GM21528 (cell line): ENCODE measurements at regions not wholly inside any gene's neighbourhood (a gene's known extent, or its start where the extent isn't known, plus 50 kb on each side); places are given as distances from the start of the nearest gene placed in this dataset.
"Not testable (repeated sequence)": the region's sequence is repeated elsewhere in the genome, so short reads cannot be mapped to it uniquely, and the experiment has no call there.

Experiments
- ATAC-seq: cut with Tn5 transposase; IDR thresholded peaks from one replicate; pipeline ENCODE4 v1.9.1; 2021; ENCODE audit warnings: mild to moderate bottlenecking, moderate library complexity; ENCODE audit not compliant: unreplicated experiment, low FRiP score

DNA sequence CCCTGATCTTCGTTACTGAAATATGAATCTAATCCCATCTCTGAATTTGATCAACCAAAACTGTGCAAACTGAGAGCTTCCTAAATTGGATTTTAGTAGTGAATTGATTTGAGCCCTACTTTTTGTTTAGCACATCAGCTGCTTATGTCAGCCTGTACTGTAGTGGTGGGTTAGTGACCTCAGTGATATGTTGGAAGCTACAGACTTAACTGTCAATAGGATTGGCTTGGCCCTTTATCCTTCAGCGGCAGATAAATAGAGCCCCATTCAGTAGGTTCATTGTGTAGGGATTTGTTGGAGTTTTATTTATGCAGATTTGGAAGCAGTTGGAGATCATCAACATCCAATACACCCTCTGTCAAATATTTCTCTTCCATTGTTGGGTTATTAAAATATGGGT, 409.7 kb downstream of the SOX2 start:
- no peak for ATAC-seq

DNA sequence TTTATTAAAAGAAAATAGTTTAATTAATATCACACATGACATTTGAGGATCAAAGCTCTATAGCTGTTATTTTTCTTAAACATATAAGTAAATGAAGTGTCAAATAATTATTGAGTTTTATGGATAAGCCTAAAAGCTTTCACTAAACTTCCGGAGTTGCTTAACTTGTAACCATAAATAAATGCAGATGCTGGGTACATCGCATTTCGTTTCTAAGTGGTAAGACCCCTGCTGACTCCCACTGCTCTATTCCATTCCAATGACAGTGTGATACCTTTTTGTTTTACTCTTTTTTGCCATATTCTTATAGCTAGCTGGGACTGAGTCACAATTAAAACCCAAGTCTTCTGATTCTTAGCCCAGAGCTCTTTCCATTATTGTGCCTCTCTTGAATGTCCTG, 411.1 kb downstream of the SOX2 start:
- ATAC-seq: no peak

DNA sequence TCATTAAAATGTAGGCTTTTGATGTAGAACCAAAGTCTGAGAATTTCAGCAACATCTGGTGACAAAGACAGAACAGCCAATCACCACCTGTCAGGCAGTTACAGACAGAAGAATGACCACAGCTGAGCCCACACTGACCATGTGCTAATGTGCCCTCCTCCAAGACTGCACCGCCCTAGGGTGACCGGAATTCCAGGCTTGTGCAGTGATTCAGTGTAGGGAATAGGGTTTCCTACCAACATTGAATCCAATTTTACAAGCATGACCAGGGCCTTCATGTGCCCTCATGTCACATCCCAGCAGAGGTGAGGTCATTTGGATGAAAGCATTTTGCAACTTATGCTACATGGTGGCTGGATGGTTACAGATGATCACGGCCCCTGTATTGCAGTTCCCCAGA, 412.5 kb downstream of the SOX2 start:
- no peak for ATAC-seq

DNA sequence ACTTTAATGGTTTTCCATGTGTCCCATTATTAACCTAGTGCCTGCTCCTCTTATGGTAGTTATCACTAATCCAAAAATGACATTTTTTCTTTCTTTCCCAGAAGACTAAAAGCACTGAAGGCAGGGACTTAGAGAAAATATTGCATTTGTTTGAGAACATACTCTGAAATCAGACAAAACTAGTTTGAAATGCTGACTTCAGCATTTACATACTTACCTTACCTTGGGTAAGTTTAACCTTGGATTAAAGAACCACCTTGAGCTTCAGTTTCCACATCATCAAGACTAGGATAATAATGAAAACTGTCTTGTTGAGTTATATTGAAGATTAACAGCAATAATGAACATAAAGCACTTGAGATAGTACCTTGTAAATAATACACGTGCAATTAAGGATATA, 413.0 kb downstream of the SOX2 start:
- no peak for ATAC-seq

DNA sequence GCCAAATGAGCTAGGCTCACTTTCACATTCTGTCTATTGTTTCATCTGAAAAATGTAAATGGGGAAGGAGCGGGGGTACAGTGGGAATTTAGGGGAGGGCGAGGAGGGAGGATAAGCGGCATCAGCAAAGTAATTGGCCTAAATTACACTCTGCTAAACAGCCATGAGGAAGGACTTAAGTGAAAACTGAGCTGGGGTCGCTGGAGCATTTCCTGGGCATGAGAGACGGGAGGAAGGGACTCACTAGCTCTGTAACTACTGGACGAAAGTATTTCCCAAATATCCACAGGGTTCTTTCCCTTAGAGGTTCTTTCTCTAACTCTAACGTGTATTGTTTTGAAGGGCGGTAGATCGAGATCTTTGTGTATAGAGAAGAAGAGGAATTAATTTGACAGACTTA, 418.0 kb downstream of the SOX2 start:
- ATAC-seq: no peak

DNA sequence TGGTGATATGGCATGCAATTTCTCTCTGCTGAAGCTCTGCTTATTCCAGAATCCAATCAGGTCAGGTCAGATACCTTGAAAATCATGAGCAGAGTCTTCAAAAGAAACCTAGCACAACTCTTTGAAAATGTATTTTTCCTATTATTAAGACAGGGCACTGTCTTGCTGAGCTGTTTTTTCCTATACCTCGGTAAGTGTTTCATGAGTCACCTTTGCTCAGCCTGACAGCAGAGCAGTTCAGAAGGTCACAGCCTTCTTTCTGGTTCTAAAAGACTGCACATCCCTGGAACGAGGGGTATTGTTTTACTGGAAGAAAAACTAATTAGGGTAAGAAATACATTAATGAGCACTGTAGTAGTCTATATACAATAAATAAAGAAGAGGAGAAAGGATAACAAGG, 422.0 kb downstream of the SOX2 start:
- ATAC-seq: no peak

- ATAC-seq: no peak
These were observed 423.3 kb downstream of the SOX2 start for GRCh38 chr3:182135056-182135455.

DNA sequence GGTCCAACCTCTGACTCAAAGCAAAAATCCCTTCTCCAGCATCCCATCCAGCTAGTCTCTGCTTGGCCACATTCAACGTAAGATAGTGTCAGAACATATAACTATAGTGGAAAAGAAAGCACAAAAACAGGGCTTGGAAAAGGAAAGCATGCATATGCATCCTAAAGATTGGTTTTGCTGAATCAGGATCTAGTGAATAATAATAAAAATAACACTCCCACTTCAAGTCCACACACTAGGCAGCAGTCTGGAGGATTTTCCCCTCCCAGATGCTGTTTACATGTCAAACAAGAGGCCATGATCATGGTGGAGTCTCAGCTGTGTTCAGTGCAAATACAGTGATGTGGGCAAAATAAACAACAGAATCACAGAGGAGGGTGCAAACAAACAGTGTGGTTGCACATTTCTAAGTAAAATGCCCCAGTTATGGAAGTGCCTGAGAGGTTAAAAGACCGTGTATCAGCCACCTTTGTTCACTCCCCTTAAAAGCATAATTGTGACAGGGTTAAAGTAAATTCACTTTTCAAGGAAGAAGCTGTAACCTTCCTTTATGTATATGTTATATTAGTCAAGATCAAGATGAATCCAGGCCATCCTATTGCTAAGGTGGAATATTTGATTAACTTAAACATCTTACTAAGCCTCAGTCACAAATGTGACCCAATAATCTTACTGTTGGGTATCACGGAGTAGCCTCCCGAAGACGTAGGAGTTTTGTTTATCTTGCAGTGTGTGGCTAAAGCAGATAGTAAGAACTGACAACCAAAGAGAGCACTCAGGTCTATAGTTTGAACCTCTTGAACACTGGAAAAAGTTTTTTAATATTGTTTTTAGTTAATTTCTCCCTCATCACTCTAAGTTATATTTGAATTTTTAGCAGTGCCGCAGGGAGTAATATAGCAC, 424.5 kb downstream of the SOX2 start:
- ATAC-seq: no peak

GRCh38 chr3:182138393-182138792, 426.7 kb downstream of the SOX2 start:
- ATAC-seq: no peak

- ATAC-seq: no peak
These were observed 428.1 kb downstream of the SOX2 start for GRCh38 chr3:182139627-182140357.

- ATAC-seq: no peak
These were observed 431.2 kb downstream of the SOX2 start for GRCh38 chr3:182142928-182143327.

- ATAC-seq: no peak
These were observed 432.2 kb downstream of the SOX2 start for GRCh38 chr3:182143903-182144302.

DNA sequence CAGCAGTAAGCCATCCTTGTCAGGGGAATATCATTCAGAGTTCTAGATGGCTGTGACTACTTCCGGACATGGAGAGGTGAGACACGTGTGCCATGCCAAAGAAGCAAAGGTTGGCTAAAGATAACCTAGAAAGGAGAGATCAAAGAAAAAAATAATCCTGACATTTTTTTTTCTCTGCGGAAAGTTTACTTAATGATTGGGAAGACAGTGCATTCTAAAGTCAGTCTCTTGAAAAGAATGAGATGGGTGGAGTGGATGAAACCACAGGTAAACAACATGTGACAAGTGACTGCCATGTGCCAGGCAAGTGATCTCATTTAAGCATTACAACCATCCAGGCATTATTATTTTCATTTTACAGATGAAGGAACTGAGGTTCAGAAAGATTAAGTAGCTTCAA, 436.6 kb downstream of the SOX2 start:
- no peak for ATAC-seq

GRCh38 chr3:182149594-182149993, 437.9 kb downstream of the SOX2 start:
- no peak for ATAC-seq

GRCh38 chr3:182156326-182156725, 444.6 kb downstream of the SOX2 start:
- ATAC-seq: not testable (repeated sequence)

DNA sequence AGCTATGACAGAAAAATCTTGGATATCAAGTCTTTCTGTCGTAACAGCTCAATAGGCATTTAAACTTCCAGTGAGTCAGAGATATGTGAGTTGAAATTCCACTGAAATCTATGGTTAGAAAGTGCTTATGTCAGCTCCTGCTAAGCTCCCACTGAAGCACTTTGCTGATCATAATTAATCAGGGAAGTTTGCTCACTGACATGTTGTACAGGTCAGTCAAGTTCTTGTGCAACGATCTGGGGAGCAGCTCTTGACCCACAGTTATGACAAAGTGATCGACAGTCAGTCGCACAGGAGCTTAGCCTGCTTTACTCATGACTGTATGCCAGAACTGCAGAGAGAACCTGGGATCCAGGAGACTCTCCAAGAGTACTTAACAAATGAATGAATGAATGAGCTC, 453.5 kb downstream of the SOX2 start:
- ATAC-seq: no peak

DNA sequence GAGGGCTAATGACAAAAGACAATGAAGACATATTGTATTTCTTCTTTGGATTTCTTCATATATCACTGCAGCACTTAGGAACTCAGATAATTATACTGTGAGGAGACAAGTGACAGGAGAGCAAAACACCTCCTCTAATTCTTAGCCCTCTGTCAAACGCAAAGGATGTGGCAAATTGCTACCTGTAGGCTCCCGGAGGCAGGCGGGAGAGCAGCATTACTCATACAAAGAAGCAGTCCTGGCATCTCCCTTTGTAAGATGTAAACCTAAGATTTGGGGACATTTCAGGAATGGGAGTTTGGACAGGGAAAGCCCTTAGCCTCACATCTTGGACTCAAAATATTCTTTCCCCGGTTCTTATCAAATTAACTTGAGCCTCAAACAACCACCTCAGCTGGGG, 460.8 kb downstream of the SOX2 start:
- ATAC-seq: no peak

- ATAC-seq: no peak
These were observed 466.9 kb downstream of the SOX2 start for GRCh38 chr3:182178488-182179200.

GRCh38 chr3:182179631-182180030, 467.9 kb downstream of the SOX2 start:
- ATAC-seq: no peak

DNA sequence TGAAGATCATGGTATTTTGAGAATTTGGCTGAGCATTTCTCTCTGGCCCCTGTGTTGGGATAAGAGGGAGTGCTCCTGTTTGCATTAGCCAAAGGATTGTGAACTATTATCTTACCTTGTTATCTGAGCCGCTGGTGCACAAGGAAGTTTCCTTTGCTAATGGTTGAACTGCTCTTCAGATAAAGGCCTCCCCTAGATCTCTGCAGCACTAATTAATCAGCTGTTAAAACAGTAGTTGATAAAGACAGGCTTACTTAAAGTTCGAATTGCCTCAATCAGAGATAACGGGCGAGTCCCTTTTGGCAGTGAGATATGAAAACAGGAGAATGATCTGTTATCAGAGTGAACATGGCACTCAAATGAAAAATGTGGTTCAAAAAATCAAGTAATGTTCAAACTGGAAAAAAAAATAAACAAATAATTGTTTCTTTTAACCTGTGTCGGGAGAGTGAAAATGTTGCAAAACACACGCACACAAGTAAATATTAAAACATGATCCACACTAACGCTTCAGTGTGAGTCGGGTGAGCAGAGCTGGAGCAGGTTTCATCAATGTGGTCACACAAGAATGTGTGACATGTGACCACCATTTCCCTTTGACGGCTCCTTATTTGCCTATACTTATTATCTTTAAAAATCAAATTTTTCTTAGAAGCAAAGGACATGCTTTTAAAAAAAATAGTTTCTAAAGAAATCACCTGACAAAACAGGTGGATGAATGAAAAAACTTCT, 469.1 kb downstream of the SOX2 start:
- ATAC-seq: no peak
